Mesenteric fat pad (tissue), 1 donor: ENCODE measurements at regions not wholly inside any gene's neighbourhood (a gene's known extent, or its start where the extent isn't known, plus 50 kb on each side); places are given as distances from the start of the nearest gene placed in this dataset.
"Not testable (repeated sequence)": the region's sequence is repeated elsewhere in the genome, so short reads cannot be mapped to it uniquely, and the experiment has no call there.

Experiments used
- DNase-seq: peaks from one replicate; pipeline ENCODE4 v3.0.0-alpha.2; 2020; ENCODE audit warnings: low spot score
- donor health status: DM: yes; HTN: yes; CAD: no.

DNA sequence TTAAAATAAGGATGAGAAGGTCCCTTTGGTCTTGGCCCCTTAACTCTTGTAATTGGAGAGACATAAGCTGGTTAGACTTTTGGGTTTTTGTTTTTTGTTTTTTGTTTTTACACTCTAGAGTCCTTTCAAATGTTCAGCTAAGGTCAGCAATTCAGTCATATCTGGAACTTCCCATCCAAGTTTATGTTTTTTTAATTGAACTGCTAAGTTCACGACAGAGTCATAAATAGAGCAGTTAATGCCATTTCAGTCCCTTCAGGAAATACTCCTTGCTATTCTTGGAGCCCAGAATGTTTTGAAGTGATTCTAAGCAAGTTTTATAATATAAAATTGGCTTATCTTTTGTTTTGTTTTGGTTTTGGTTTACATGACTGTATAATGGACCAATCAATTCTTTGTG lies 329.4 kb upstream of the PABPC4L start:
- no peak for DNase-seq

DNA sequence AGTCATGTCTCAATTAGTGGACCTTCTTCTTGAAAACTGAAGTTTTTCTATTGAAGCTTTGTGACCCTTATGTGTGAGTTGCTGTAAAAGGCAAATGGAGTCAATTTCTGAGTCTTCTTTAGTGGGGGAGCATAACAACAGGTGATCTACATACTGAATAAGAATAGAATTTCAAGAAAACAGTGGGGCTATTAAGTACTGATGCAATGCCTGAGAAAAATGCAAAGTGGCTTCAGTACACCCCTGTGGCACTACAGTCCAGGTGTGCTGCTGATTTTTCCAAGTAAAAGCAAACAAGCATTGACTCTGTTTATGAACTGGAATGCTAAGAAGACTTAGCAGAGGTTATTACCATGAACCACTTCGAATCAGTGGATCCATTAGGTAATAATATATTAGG lies 328.0 kb upstream of the PABPC4L start:
- no peak for DNase-seq

DNA sequence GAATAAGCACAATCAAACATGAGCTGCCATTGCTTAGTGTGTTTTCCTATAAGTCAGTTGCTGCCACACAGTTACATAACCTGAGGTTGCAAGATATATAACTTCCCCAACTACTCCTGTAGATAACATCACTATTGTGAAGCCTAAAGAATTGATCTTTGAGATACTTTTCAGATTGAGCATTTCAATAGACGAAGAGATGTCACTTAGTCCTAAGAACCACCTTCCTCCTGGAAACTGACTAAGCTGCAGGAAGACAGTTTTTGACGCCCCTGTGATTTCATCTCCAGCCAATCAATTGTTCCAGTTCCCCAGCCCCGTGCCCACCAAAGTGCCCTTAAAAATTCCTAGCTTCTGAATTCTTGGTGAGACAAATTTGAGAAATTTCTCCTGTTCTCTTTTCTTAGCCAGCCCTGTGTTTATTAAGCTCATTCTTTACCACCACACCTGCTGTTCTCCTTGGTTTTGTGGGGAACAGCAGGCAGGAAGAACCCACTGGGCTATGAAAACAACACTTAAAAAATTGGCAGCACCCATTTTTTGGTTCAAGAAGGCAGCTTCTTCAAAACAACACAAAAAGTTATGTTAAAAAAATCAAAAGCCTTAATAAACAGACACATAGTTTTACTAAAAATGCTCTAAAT lies 317.1 kb upstream of the PABPC4L start:
- no peak for DNase-seq

DNA sequence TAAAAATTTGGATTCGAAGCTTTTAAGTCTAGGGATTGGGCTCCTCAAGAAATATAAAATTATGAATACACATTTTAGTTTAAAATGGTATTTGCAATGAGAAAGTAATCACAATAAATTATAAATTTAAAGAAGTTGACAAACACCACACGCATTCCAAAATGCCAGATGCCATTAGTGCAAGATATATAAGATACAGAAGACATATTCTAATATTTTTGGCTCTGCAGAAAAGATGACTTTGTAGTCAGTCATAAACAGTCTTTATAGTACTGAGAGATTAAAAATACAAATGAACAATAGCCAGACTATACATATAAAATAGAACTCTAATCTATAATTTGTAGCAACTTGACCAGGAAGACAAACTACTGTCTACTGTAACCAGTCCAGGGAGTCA lies 309.0 kb upstream of the PABPC4L start:
- DNase-seq = no peak

DNA sequence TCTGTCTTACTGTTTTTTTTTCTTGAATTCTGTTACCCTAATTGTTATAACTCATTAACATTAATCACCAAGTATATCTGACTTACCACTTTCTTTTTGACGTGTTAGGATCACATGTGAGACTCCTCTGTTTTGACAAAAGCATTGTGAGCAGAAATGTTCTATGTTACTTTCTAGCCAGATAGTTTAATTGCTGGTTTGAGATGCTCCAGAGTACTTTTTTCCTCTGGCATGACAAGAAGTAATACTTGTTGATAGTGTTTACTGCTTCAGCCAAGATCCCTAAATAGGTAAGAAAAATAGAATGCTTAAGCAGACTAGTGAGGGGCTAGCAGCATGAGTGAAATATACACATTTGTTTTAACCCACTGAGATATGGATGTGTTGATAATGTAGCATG lies 303.9 kb upstream of the PABPC4L start:
- DNase-seq = no peak

DNA sequence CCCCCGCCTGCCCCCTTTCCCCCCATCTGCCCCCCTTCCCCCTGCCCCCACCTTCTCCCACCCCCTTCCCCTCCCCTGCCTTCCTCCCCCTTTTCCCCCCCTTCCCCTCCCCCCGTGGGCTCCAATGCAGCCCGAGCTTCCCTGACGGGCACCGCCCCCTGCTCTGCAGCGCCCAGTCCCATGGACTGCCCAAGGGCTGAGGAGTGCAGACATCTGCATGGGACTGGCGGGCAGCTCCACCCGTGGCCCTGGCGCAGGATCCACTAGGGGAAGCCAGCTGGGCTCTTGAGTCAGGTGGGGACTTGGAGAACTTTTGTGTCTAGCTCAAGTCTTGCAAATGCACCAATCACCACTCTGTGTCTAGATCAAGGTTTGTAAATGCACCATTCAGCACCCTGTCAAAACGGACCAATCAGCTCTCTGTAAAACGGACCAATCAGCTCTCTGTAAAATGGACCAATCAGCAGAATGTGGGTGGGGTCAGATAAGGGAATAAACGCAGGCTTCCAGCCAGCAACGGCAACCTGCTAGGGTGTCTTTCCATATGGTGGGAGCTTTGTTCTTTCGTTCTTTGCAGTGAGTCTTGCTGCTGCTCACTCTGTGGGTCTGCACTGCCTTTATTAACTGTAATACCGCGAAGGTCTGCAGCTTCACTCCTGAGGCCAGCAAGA lies 300.5 kb upstream of the PABPC4L start:
- no peak for DNase-seq

DNA sequence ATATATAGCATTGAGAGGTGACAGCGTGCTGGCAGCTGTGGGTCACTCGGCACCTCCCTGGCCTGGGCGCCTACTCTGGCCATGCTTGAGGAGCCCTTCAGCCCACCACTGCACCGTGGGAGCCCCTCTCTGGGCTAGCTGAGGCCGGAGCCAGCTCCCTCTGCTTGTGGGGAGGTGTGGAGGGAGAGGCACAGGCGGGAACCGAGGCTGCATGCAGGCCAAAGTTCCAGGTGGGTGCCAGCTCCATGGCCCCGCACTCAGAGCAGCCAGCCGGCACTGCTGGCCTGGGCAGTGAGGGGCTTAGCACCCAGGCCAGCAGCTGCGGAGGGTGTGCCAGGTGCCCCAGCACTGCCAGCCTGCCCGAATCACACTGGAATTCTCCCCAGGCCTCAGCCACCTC lies 299.9 kb upstream of the PABPC4L start:
- not testable (repeated sequence) for DNase-seq

DNA sequence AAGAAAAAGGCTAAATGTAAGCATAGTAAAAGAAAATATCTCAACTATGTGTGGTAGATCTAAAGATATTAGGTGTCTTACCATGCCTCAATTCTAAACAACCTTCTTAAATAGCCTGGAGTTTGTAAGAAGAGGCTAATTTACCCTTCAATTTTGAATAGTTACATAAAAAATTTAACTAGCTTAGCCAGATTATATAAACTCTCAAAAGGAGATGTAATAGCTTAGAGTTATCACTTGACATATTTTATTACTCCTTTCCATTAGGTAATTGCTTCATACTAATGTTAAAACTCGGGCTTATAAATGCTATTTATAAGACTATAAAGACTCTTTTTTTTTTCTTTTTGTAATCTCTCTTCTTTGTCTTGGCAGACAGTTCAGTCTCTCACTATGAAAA lies 297.5 kb upstream of the PABPC4L start:
- no peak for DNase-seq

DNA sequence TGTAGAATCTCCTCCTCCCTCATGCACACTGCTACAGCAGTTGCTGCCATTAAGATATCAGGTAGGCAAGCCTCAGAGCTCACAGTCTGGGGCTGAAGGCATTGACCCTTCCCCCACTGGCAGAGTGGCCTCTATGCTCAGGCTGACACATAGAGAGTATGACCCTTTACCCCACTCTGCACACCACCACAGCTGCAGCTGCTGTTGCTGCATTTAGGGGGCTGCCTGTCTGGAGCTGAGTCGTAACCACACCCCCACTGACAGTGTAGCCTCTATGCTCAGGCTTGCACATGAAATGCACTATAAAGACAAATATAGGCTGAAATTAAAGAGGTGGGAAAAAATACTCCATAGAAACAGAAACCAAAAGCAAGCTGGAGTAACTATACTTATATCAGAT lies 289.3 kb upstream of the PABPC4L start:
- no peak for DNase-seq

DNA sequence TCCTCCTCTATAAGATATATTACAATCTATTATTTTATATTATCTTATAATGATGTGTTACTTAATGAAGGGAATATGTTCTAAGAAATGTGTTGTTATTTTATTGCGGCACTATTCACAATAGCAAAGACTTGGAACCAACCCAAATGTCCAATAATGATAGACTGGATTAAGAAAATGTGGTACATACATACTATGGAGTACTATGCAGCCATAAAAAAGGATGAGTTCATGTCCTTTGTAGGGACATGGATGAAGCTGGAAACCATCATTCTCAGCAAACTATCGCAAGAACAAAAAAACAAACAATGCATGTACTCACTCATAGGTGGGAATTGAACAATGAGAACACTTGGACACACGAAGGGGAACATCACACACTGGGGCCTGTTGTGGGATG lies 281.9 kb upstream of the PABPC4L start:
- not testable (repeated sequence) for DNase-seq

DNA sequence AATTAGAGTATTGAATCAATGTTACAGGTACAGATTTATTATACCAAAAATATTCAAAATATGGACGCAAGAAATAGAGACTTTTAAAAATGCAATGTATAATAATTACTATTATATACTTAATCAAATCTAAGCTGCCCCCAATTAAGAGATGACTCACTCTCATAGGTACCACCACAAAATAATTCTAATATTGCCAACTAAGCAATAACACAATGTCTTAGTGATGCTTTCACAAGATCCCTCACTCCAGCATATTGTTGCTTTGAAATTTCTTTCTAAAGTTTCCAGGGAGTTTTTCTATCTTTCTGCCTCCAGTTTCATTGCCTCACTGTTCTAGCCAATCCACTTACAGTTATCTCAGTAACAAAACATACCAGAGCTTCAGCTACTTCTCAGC lies 270.0 kb upstream of the PABPC4L start:
- DNase-seq = no peak

DNA sequence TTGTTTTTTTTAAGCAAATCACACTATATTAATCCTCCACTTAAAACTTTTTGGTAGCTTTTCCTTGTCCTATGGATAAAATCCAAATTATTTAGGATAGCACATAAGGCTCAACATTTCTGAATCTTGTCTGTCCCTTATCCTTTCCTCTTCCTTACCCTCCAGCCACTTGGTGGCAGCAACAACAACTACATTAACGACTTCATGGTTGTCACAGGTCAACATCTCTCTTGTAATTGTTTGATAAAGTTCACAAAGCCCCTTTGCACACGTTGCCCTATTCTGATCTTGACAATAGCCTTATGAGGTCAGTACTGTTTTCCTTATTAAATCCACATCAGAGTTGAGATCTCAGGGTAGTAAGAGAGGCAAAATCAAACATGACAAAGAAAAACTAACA lies 269.0 kb upstream of the PABPC4L start:
- no peak for DNase-seq

DNA sequence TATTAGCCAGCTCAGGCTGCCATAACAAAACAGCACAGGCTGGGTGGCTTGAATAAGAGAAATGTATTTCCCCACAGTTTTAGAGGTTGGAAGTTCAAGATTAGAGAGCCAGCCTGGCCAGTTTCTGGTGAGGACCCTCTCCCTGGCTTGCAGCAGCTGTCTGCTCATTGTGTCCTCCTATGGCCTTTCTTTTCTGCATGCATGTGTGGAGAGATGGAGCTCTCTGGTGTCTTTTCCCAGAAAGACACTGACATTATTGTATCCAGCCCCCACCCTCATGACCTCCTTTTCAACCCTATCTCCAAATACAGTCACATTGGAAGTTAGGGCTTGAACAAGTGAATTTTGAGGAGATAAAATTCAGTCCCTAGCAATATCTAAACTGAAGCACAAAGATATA lies 263.8 kb upstream of the PABPC4L start:
- DNase-seq = no peak

DNA sequence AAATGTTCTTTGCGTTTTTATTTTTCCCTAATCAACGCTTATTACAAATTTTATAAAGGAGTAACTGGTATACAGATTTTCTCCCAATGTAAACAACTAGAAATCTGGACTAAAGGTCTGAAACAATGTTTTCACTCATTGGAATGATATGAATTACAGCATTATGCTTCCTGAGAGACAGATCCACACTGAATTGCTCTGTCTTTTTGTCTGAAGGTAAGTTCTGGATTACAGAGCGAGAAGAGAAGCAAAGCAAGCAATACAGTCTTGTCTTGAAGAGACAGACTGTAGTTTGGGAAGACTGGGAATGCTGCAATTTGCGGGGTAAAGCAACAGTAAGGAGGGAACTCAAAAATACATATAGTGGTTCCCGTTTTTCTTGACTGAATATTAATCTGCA lies 262.2 kb upstream of the PABPC4L start:
- DNase-seq = no peak

DNA sequence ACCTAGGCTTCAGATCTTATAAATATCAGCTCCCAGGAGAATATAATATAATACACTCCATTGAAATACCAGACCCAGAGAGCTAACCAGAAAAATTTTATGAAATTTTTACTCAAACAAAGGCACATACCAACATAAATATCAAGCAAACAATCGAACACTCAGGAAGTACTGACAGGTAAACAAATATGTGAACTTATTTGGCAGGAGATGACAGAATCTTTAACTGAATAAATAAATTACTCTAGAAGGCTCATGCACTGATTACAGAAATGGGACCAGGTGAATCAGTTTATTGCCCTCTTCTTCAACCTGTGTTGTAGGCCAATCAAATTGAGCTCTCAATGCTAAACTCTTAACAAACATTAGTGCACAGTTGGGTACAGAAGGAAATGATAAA lies 225.2 kb upstream of the PABPC4L start:
- no peak for DNase-seq

DNA sequence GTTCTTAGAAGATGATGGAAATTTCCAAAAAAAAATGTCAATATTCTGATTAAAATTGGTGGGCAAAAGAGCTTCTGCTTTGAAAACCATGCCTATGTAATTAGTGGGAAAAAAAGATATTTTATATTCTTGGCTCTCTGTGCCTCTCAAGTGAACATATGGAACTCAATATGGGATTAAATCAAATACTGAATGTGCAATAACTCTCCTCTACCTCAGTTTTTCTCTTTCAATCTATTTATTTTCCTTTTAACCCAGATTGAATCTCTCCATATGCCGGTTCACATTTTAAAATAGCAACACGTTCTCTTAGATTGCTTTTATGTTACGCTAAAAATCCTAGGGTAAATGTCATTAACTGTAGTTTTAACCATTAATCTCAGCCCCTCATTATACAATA lies 224.2 kb upstream of the PABPC4L start:
- DNase-seq = no peak

DNA sequence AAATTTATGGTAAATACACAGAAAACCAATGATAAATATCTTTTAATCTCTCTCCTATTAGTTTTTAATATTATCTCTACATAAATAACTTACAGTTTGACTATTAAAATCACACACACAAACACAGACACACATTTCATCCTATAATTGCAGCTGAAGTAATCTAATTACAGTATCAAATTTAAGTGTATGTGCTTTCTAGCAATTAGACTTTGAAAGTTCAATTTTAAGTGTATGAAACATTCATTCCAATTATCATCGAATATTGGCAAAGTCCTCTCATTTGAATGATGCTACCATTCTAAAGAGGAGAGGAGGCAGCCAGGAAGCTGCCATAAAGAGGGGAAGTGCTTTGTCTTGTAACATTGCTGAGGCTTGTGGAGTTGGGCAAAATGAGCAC lies 221.2 kb upstream of the PABPC4L start:
- DNase-seq = no peak

DNA sequence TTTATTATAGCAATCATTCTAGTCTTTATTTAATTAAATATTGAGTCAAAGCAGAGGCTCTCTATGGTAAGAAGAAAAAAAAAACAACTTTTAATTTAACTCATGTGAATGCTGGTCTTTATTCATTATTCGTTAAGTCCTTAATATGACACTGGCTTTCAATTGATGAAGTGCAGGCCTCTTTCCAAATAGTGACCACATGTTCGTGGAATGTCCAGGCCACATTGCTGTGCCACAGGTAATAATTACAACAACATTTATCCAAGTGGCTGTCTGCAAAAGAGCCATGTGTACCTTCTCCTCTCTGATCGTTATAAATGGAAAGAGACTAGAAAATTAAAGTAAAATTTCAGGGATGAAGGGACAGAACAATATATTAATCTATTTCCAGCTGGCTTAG lies 220.1 kb upstream of the PABPC4L start:
- DNase-seq = no peak

DNA sequence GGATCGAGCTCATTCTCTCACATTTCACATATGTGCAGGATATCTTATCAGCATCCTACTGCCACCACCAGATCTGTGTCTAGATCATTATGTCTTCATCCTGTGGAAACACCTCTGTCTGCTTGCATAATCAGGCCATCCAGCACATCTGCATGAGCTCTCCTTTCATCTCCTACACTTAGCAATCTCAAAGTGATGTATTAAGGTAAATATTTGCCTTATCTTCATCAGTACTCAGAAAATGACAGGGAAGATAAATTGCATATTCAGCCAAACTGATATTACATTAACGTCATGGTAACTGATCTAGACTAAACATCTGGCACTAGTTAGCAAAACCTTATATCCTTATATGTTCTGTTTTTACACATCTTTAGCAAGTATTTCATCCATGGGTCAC lies 207.3 kb upstream of the PABPC4L start:
- no peak for DNase-seq

DNA sequence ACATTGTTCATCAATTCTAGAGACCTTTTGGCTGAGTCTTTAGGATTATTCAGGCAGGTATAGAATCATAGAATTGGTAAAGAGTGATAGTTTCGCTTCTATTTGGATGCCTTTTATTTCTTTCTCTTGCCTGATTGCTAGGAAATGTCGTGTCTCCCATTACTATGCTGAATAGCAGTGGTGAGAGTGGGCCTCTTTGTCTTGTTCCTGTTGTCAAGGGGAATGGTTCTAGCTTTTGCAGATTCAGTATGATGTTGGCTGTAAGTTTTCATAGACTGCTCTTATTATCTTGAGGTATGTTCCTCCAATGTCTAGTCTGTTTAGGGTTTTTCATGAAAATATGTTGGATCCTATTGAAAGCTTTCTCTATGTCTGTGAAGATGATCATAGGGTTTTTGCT lies 200.2 kb upstream of the PABPC4L start:
- no peak for DNase-seq

DNA sequence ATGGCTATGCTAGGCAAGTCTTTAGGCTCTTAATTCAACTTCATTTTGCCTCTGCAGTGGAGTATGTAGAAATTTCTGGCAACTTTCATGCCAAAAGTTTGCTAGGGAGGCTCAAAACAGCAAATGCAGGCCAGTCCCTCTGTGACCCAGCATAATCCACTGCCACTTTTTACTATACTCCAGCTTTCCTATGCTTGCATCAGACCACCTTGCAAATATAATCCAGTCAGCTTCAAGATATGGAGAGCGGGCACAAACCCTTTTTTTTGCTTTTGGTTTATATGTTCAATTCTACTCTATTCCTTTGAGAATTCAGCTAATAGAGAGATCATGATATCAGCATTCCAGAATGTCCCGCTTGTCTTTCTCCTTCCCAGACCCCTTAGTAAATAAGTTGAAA lies 192.0 kb upstream of the PABPC4L start:
- no peak for DNase-seq

DNA sequence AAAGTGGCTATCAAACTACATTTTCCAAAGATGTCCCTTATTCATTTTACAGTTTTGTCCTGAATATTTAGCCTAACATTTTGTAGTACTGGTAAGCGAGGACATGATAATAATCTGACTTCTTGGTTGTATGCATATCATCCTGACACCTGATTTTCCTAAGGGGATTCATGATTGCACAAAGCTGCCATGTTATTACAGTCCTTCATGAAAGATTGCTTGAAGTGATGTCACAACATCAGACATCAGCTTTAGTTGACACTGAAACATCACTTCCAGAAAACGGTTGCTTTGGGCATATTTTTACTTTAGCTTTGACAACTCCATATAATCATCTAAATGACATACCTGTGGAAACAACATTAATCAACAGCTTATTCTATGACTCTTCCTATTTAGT lies 188.7 kb upstream of the PABPC4L start:
- no peak for DNase-seq

DNA sequence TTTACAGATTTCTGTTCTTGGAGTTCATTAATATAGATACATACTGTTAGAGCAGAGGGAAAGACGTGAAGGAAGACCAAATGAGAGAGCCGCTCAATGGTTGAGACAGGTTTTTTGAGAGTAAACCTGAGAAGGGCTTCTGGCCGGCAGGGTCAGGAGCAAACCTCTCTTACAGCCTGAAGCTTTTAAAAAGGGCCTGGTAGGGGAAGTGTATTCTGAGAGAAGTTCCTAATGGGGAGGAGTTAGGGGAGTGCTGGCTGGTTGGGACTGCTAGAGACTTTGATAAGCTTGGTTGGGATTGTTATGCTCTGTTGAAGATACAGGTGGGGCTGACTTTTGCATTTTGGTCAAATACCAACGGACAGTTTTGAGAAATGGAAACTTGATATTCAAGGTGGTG lies 186.8 kb upstream of the PABPC4L start:
- DNase-seq = no peak
